ENCODE measurements at regions not wholly inside any gene's neighbourhood (a gene's known extent, or its start where the extent isn't known, plus 50 kb on each side); places are given as distances from the start of the nearest gene placed in this dataset.

GRCh38 chr3:191003742-191004141 is 141.2 kb upstream of the GMNC start:
- Histone ChIP-seq H3K27ac (ENCODE audit: poor library complexity, severe bottlenecking) (no peak overlapping the region), H3K4me3 (ENCODE audit: severe bottlenecking) (no peak overlapping the region), H3K9me3 (ENCODE audit: severe bottlenecking) (no peaks in the 10 kb centered on the region), H3K4me1 (ENCODE audit: insufficient read depth, poor library complexity, severe bottlenecking) (no peaks in the 10 kb centered on the region), H3K27me3 (ENCODE audit: insufficient read depth, poor library complexity, severe bottlenecking) (no peaks in the 10 kb centered on the region), H3K36me3 (ENCODE audit: low read depth) (no peaks in the 10 kb centered on the region)
- DNase-seq (ENCODE audit: low spot score) (no peak), ATAC-seq (ENCODE audit: low read depth) (no peak)
- no peak for TF ChIP-seq CTCF (IDR thresholded peaks at IDR 0.05; ENCODE audit: poor library complexity, severe bottlenecking)

- Histone ChIP-seq H3K9me3 (ENCODE audit: severe bottlenecking) (no peaks in the 10 kb centered on the region), H3K4me3 (ENCODE audit: severe bottlenecking) (no peak overlapping the region), H3K4me1 (ENCODE audit: insufficient read depth, poor library complexity, severe bottlenecking) (no peaks in the 10 kb centered on the region), H3K27me3 (ENCODE audit: insufficient read depth, poor library complexity, severe bottlenecking) (no peaks in the 10 kb centered on the region), H3K36me3 (ENCODE audit: low read depth) (no peaks in the 10 kb centered on the region), H3K27ac (ENCODE audit: poor library complexity, severe bottlenecking) (no peak overlapping the region)
- DNase-seq (ENCODE audit: low spot score) (no peak), ATAC-seq (ENCODE audit: low read depth) (no peak)
- no peak for TF ChIP-seq CTCF (IDR thresholded peaks at IDR 0.05; ENCODE audit: poor library complexity, severe bottlenecking)
Observed at GRCh38 chr3:190996181-190996775, 133.8 kb upstream of the GMNC start.

- H3K4me3 ChIP-seq (ENCODE audit: severe bottlenecking), result no peak overlapping the region
- no peak for DNase-seq (ENCODE audit: low spot score)
- no peaks in the 10 kb centered on the region for H3K36me3 ChIP-seq (ENCODE audit: low read depth)
- no peaks in the 10 kb centered on the region for H3K27me3 ChIP-seq (ENCODE audit: insufficient read depth, poor library complexity, severe bottlenecking)
- no peak for ATAC-seq (ENCODE audit: low read depth)
- H3K27ac ChIP-seq (ENCODE audit: poor library complexity, severe bottlenecking), result no peak overlapping the region
- H3K4me1 ChIP-seq (ENCODE audit: insufficient read depth, poor library complexity, severe bottlenecking), result no peaks in the 10 kb centered on the region
- H3K9me3 ChIP-seq (ENCODE audit: severe bottlenecking), result no peaks in the 10 kb centered on the region
- no peak for TF ChIP-seq CTCF (IDR thresholded peaks at IDR 0.05; ENCODE audit: poor library complexity, severe bottlenecking)
Observed at GRCh38 chr3:190995156-190995555, 132.7 kb upstream of the GMNC start.

- no peak overlapping the region for H3K27ac ChIP-seq (ENCODE audit: poor library complexity, severe bottlenecking)
- DNase-seq (ENCODE audit: low spot score) (no peak), ATAC-seq (ENCODE audit: low read depth) (no peak)
- H3K4me3 ChIP-seq (ENCODE audit: severe bottlenecking), result no peak overlapping the region
- H3K36me3 ChIP-seq (ENCODE audit: low read depth), result no peaks in the 10 kb centered on the region
- no peaks in the 10 kb centered on the region for H3K27me3 ChIP-seq (ENCODE audit: insufficient read depth, poor library complexity, severe bottlenecking)
- H3K9me3 ChIP-seq (ENCODE audit: severe bottlenecking), result no peaks in the 10 kb centered on the region
- no peaks in the 10 kb centered on the region for H3K4me1 ChIP-seq (ENCODE audit: insufficient read depth, poor library complexity, severe bottlenecking)
- TF ChIP-seq CTCF (IDR thresholded peaks at IDR 0.05; ENCODE audit: poor library complexity, severe bottlenecking), result no peak
Observed at GRCh38 chr3:190990898-190991297, 128.4 kb upstream of the GMNC start.

- DNase-seq (ENCODE audit: low spot score) (no peak), ATAC-seq (ENCODE audit: low read depth) (no peak)
- Histone ChIP-seq H3K36me3 (ENCODE audit: low read depth) (no peaks in the 10 kb centered on the region), H3K4me3 (ENCODE audit: severe bottlenecking) (no peak overlapping the region), H3K4me1 (ENCODE audit: insufficient read depth, poor library complexity, severe bottlenecking) (no peaks in the 10 kb centered on the region), H3K27me3 (ENCODE audit: insufficient read depth, poor library complexity, severe bottlenecking) (no peaks in the 10 kb centered on the region), H3K27ac (ENCODE audit: poor library complexity, severe bottlenecking) (no peak overlapping the region), H3K9me3 (ENCODE audit: severe bottlenecking) (no peaks in the 10 kb centered on the region)
- TF ChIP-seq CTCF (IDR thresholded peaks at IDR 0.05; ENCODE audit: poor library complexity, severe bottlenecking), result no peak
Observed at GRCh38 chr3:190989218-190989617, 126.7 kb upstream of the GMNC start.
